SJCRH30 (cell line): ENCODE measurements at regions not wholly inside any gene's neighbourhood (a gene's known extent, or its start where the extent isn't known, plus 50 kb on each side); places are given as distances from the start of the nearest gene placed in this dataset.

Experiments used
- DNase-seq, 2 experiments: peaks; one replicate each; pipeline ENCODE4 v3.0.0-alpha.2; 2015 to 2020
- H3K27ac ChIP-seq: fragments of 250-450 bp; sonication (Bioruptor Pico); 2 replicates; pipeline ENCODE4 v1.5.1; 2020; ENCODE audit warnings: mild to moderate bottlenecking, moderate library complexity
- H3K27me3 ChIP-seq: fragments of 250-450 bp; sonication (Bioruptor Pico); 2 replicates; pipeline ENCODE4 v1.5.1; 2020; ENCODE audit warnings: mild to moderate bottlenecking, moderate library complexity
- H3K36me3 ChIP-seq: fragments of 250-450 bp; sonication (Bioruptor Pico); 2 replicates; pipeline ENCODE4 v1.5.1; 2020; ENCODE audit warnings: mild to moderate bottlenecking, moderate library complexity
- H3K4me1 ChIP-seq: fragments of 250-450 bp; sonication (Bioruptor Pico); 2 replicates; pipeline ENCODE4 v1.5.1; 2020; ENCODE audit warnings: mild to moderate bottlenecking, moderate library complexity
- H3K4me3 ChIP-seq: fragments of 250-450 bp; sonication (Bioruptor Pico); 2 replicates; pipeline ENCODE4 v1.5.1; 2020; ENCODE audit warnings: mild to moderate bottlenecking, moderate library complexity
- H3K9me3 ChIP-seq: fragments of 250-450 bp; sonication (Bioruptor Pico); replicated peaks from 2 replicates; pipeline ENCODE4 v1.5.1; 2020; ENCODE audit warnings: mild to moderate bottlenecking, moderate library complexity

GRCh38 chrX:45261471-45261870 is 60.8 kb upstream of the DIPK2B start:
- Histone ChIP-seq H3K4me1 (no peaks in the 10 kb centered on the region), H3K36me3 (no peaks in the 10 kb centered on the region), H3K4me3 (no peak overlapping the region), H3K27me3 (no peaks in the 10 kb centered on the region), H3K9me3 (no peaks in the 10 kb centered on the region), H3K27ac (no peak overlapping the region)
- no peak for DNase-seq

- no peak for DNase-seq
- Histone ChIP-seq H3K27me3 (no peaks in the 10 kb centered on the region), H3K27ac (no peak overlapping the region), H3K4me3 (no peak overlapping the region), H3K4me1 (no peaks in the 10 kb centered on the region), H3K36me3 (no peaks in the 10 kb centered on the region), H3K9me3 (no peaks in the 10 kb centered on the region)
Observed at GRCh38 chrX:45261005-45261404, 60.3 kb upstream of the DIPK2B start.

- H3K4me1 ChIP-seq = no peaks in the 10 kb centered on the region
- H3K4me3 ChIP-seq = no peak overlapping the region
- H3K27me3 ChIP-seq = no peaks in the 10 kb centered on the region
- no peaks in the 10 kb centered on the region for H3K9me3 ChIP-seq
- no peak overlapping the region for H3K27ac ChIP-seq
- DNase-seq = no peak
- H3K36me3 ChIP-seq = no peaks in the 10 kb centered on the region
Observed at GRCh38 chrX:45258731-45259402, 58.2 kb upstream of the DIPK2B start.
